HEK293T (cell line): ENCODE measurements at regions not wholly inside any gene's neighbourhood (a gene's known extent, or its start where the extent isn't known, plus 50 kb on each side); places are given as distances from the start of the nearest gene placed in this dataset.

Experiments used
- BHLHE40 ChIP-seq: fragments of 450-650 bp; IDR thresholded peaks from 2 replicates; pipeline ENCODE4 v1.6.1; 2016; ENCODE audit warnings: mild to moderate bottlenecking, moderate library complexity, borderline replicate concordance
- CTBP1 ChIP-seq: fragments of 450-650 bp; IDR thresholded peaks from 2 replicates; pipeline ENCODE4 v1.6.1; 2016; ENCODE audit warnings: borderline replicate concordance
- FOXA1 ChIP-seq: fragments of 450-650 bp; IDR thresholded peaks from 2 replicates; pipeline ENCODE4 v1.6.1; 2016; ENCODE audit warnings: mild to moderate bottlenecking
- HDGF ChIP-seq: fragments of 450-650 bp; IDR thresholded peaks from 2 replicates; pipeline ENCODE4 v1.6.1; 2017; ENCODE audit warnings: antibody characterized with exemption, borderline replicate concordance
- SP1 ChIP-seq: fragments of 450-650 bp; IDR thresholded peaks from 2 replicates; pipeline ENCODE4 v1.6.1; 2017
- SUZ12 ChIP-seq: fragments of 450-650 bp; IDR thresholded peaks from 2 replicates; pipeline ENCODE4 v1.6.1; 2016; ENCODE audit warnings: mild to moderate bottlenecking
- TARDBP ChIP-seq: fragments of 450-650 bp; IDR thresholded peaks from 2 replicates; pipeline ENCODE4 v1.6.1; 2016
- ZNF384 ChIP-seq: fragments of 450-650 bp; IDR thresholded peaks from 2 replicates; pipeline ENCODE4 v1.6.1; 2016

DNA sequence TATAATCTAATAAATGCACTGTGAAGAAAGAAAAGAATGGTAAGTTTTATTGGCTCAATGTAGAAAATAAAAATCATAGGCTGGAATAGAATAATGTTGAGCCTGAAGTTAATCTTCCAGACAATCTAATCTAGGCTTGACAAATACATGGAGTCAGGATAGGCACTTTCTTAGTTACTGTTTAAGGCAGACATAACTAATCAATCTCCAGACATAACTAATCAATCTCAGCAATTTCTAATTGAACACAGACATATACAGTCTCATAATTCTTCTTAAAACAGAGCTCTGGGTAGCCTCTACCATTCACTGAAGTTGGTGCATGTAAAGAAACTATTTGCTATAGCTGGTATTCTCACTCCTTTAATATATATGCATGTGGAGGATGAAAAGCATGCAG lies 150.1 kb upstream of the CTAGE1 start:
- TF ChIP-seq SP1, result no peak
- TF ChIP-seq TARDBP, result no peak
- TF ChIP-seq CTBP1, result no peak
- no peak for TF ChIP-seq FOXA1
- no peak for TF ChIP-seq HDGF
- TF ChIP-seq SUZ12, result no peak
- no peak for TF ChIP-seq ZNF384
- no peak for TF ChIP-seq BHLHE40
